ENCODE measurements at regions not wholly inside any gene's neighbourhood (a gene's known extent, or its start where the extent isn't known, plus 50 kb on each side); places are given as distances from the start of the nearest gene placed in this dataset.

- no peak for TF ChIP-seq JUND (IDR thresholded peaks at IDR 0.05; ENCODE audit: low read depth)
Observed at GRCh38 chr13:31503626-31504025, 235.7 kb upstream of the RXFP2 start.

GRCh38 chr13:31504918-31505317 is 234.4 kb upstream of the RXFP2 start:
- TF ChIP-seq JUND (IDR thresholded peaks at IDR 0.05; ENCODE audit: low read depth) = no peak
- DNase-seq (ENCODE audit: low read depth in 1 of 2, low spot score in 1 of 2) = no peak
- in situ Hi-C loops (cut with HindIII; ENCODE audit: low pct_unique_long_range_greater_than_20kb, low sequenced_read_pairs) = no loop called here

More at GRCh38 chr13:31503626-31504025, 235.7 kb upstream of the RXFP2 start:
- in situ Hi-C loops (cut with HindIII; ENCODE audit: low pct_unique_long_range_greater_than_20kb, low sequenced_read_pairs) = no loop called here
- DNase-seq (ENCODE audit: low read depth in 1 of 2, low spot score in 1 of 2) = no peak

GRCh38 chr13:31512331-31512730 is 227.0 kb upstream of the RXFP2 start:
- TF ChIP-seq JUND (IDR thresholded peaks at IDR 0.05; ENCODE audit: low read depth) = no peak
- no peak for DNase-seq (ENCODE audit: low read depth in 1 of 2, low spot score in 1 of 2)
- in situ Hi-C loops (cut with HindIII; ENCODE audit: low pct_unique_long_range_greater_than_20kb, low sequenced_read_pairs) = no loop called here

- no peak for TF ChIP-seq JUND (IDR thresholded peaks at IDR 0.05; ENCODE audit: low read depth)
- DNase-seq (ENCODE audit: low read depth in 1 of 2, low spot score in 1 of 2) = no peak
- in situ Hi-C loops (cut with HindIII; ENCODE audit: low pct_unique_long_range_greater_than_20kb, low sequenced_read_pairs) = no loop called here
Observed at GRCh38 chr13:31514932-31515331, 224.4 kb upstream of the RXFP2 start.

- in situ Hi-C loops (cut with HindIII; ENCODE audit: low pct_unique_long_range_greater_than_20kb, low sequenced_read_pairs) = no loop called here
- no peak for DNase-seq (ENCODE audit: low read depth in 1 of 2, low spot score in 1 of 2)
- TF ChIP-seq JUND (IDR thresholded peaks at IDR 0.05; ENCODE audit: low read depth) = no peak
Observed at GRCh38 chr13:31515427-31515826, 223.9 kb upstream of the RXFP2 start.

- DNase-seq (ENCODE audit: low read depth in 1 of 2, low spot score in 1 of 2) = no peak
- in situ Hi-C loops (cut with HindIII; ENCODE audit: low pct_unique_long_range_greater_than_20kb, low sequenced_read_pairs) = no loop called here
- TF ChIP-seq JUND (IDR thresholded peaks at IDR 0.05; ENCODE audit: low read depth) = no peak
Observed at GRCh38 chr13:31517599-31517998, 221.7 kb upstream of the RXFP2 start.

GRCh38 chr13:31518645-31519044 is 220.7 kb upstream of the RXFP2 start:
- DNase-seq (ENCODE audit: low read depth in 1 of 2, low spot score in 1 of 2) = no peak
- in situ Hi-C loops (cut with HindIII; ENCODE audit: low pct_unique_long_range_greater_than_20kb, low sequenced_read_pairs) = no loop called here
- no peak for TF ChIP-seq JUND (IDR thresholded peaks at IDR 0.05; ENCODE audit: low read depth)

GRCh38 chr13:31521435-31521834 is 217.9 kb upstream of the RXFP2 start:
- no peak for TF ChIP-seq JUND (IDR thresholded peaks at IDR 0.05; ENCODE audit: low read depth)
- DNase-seq (ENCODE audit: low read depth in 1 of 2, low spot score in 1 of 2) = no peak
- in situ Hi-C loops (cut with HindIII; ENCODE audit: low pct_unique_long_range_greater_than_20kb, low sequenced_read_pairs) = no loop called here

- DNase-seq (ENCODE audit: low read depth in 1 of 2, low spot score in 1 of 2) = no peak
- TF ChIP-seq JUND (IDR thresholded peaks at IDR 0.05; ENCODE audit: low read depth) = no peak
- in situ Hi-C loops (cut with HindIII; ENCODE audit: low pct_unique_long_range_greater_than_20kb, low sequenced_read_pairs) = no loop called here
Observed at GRCh38 chr13:31522396-31522795, 216.9 kb upstream of the RXFP2 start.

- TF ChIP-seq JUND (IDR thresholded peaks at IDR 0.05; ENCODE audit: low read depth) = no peak
- no peak for DNase-seq (ENCODE audit: low read depth in 1 of 2, low spot score in 1 of 2)
- in situ Hi-C loops (cut with HindIII; ENCODE audit: low pct_unique_long_range_greater_than_20kb, low sequenced_read_pairs) = no loop called here
Observed at GRCh38 chr13:31528176-31528575, 211.2 kb upstream of the RXFP2 start.

GRCh38 chr13:31528758-31529157 is 210.6 kb upstream of the RXFP2 start:
- in situ Hi-C loops (cut with HindIII; ENCODE audit: low pct_unique_long_range_greater_than_20kb, low sequenced_read_pairs) = no loop called here

GRCh38 chr13:31530922-31531321 is 208.4 kb upstream of the RXFP2 start:
- in situ Hi-C loops (cut with HindIII; ENCODE audit: low pct_unique_long_range_greater_than_20kb, low sequenced_read_pairs) = no loop called here
- TF ChIP-seq JUND (IDR thresholded peaks at IDR 0.05; ENCODE audit: low read depth) = no peak

More at GRCh38 chr13:31528758-31529157, 210.6 kb upstream of the RXFP2 start:
- no peak for DNase-seq (ENCODE audit: low read depth in 1 of 2, low spot score in 1 of 2)
- no peak for TF ChIP-seq JUND (IDR thresholded peaks at IDR 0.05; ENCODE audit: low read depth)

GRCh38 chr13:31537052-31537451 is 202.3 kb upstream of the RXFP2 start:
- no peak for TF ChIP-seq JUND (IDR thresholded peaks at IDR 0.05; ENCODE audit: low read depth)
- in situ Hi-C loops (cut with HindIII; ENCODE audit: low pct_unique_long_range_greater_than_20kb, low sequenced_read_pairs) = no loop called here
- no peak for DNase-seq (ENCODE audit: low read depth in 1 of 2, low spot score in 1 of 2)

More at GRCh38 chr13:31530922-31531321, 208.4 kb upstream of the RXFP2 start:
- DNase-seq (ENCODE audit: low read depth in 1 of 2, low spot score in 1 of 2) = no peak
